Panc1 (cell line): ENCODE measurements at regions not wholly inside any gene's neighbourhood (a gene's known extent, or its start where the extent isn't known, plus 50 kb on each side); places are given as distances from the start of the nearest gene placed in this dataset.
A peak's percentile ranks its signal among the peaks of the same experiment; 100 is the strongest.

Source experiments
- ATAC-seq: fragments of 200-7000 bp; cut with Tn5 transposase; 2 replicates; pipeline ENCODE4 v1.9.1; 2020; ENCODE audit warnings: mild to moderate bottlenecking, moderate library complexity
- BruUV-seq: library from RNA; stranded (reverse); fragments of 400-500 nt; replicated peaks from 2 replicates; lab custom pipeline; 2021; lab: Mats Ljungman, UMichigan
- CTCF ChIA-PET: fragments of 300-600 bp; sonication (Branson Sonifier 250); formaldehyde crosslinking; loops from one replicate; lab custom pipeline; 2022; ENCODE audit warnings: antibody characterized with exemption; lab: Charles Lee
- POLR2A ChIA-PET: fragments of 300-600 bp; sonication (Branson Sonifier 250); formaldehyde crosslinking; loops from one replicate; lab custom pipeline; 2022; ENCODE audit warnings: antibody characterized with exemption; lab: Charles Lee
- DNase-seq: peaks from one replicate; pipeline ENCODE4 v3.0.0-alpha.2; 2010; ENCODE audit warnings: low read depth, low spot score
- H3K27ac ChIP-seq: 2 replicates; pipeline ENCODE4 v1.5.1; 2011; ENCODE audit warnings: mild to moderate bottlenecking, low read length, inconsistent platforms
- H3K27me3 ChIP-seq: fragments of 200-500 bp; sonication (Bioruptor generic); 2 replicates; pipeline ENCODE4 v1.6.0; 2014; ENCODE audit warnings: low read length, inconsistent platforms; ENCODE audit not compliant: control insufficient read depth, insufficient read depth
- H3K36me3 ChIP-seq: fragments of 200-500 bp; sonication (Bioruptor generic); 2 replicates; pipeline ENCODE4 v1.5.1; 2014; ENCODE audit warnings: inconsistent platforms, mild to moderate bottlenecking, low read length, moderate library complexity; ENCODE audit not compliant: control insufficient read depth, insufficient read depth
- H3K4me1 ChIP-seq: 2 replicates; pipeline ENCODE4 v1.5.1; 2011; ENCODE audit warnings: inconsistent platforms, mild to moderate bottlenecking, low read length, moderate library complexity; ENCODE audit not compliant: control insufficient read depth, insufficient read depth
- H3K4me3 ChIP-seq, 2 experiments: 2 replicates each; pipeline ENCODE4 v1.5.1; 2011 to 2012; ENCODE audit warnings: low read depth in 2 of 2, low read length in 2 of 2, mild to moderate bottlenecking in 2 of 2, inconsistent platforms in 1 of 2, moderate library complexity in 1 of 2
- H3K9me3 ChIP-seq: fragments of 200-500 bp; sonication (Bioruptor generic); 2 replicates; pipeline ENCODE4 v1.5.1; 2014; ENCODE audit warnings: low read depth, mild to moderate bottlenecking, inconsistent platforms, low read length, moderate library complexity; ENCODE audit not compliant: control insufficient read depth, insufficient read depth
- CTCF ChIP-seq: fragments of 450-650 bp; IDR thresholded peaks from 2 replicates; pipeline ENCODE4 v1.5.1; 2017; ENCODE audit warnings: mild to moderate bottlenecking
- POLR2AphosphoS5 ChIP-seq: IDR thresholded peaks from 2 replicates; pipeline ENCODE4 v1.6.1; 2012; ENCODE audit warnings: mild to moderate bottlenecking, low read depth, low read length, moderate library complexity
- REST ChIP-seq, 2 experiments: IDR thresholded peaks; 2 replicates each; pipeline ENCODE4 v1.6.1; 2011 to 2012; ENCODE audit warnings: low read depth in 2 of 2, control low read depth in 1 of 2, low read length in 1 of 2, mild to moderate bottlenecking in 1 of 2, moderate library complexity in 1 of 2; ENCODE audit not compliant: insufficient read depth in 1 of 2
- SIN3A ChIP-seq: IDR thresholded peaks from 2 replicates; pipeline ENCODE4 v1.6.1; 2012; ENCODE audit warnings: low read depth, mild to moderate bottlenecking, low read length, moderate library complexity, borderline replicate concordance; ENCODE audit not compliant: insufficient read depth
- TCF7L2 ChIP-seq: IDR thresholded peaks from 2 replicates; pipeline ENCODE4 v1.6.1; 2011; ENCODE audit warnings: mild to moderate bottlenecking, low read depth, low read length, inconsistent platforms
- in situ Hi-C: cut with HindIII; loops from 2 replicates; pipeline ENCODE4 v1.10.0; 2016; ENCODE audit warnings: low sequenced_read_pairs, low pct_unique_long_range_greater_than_20kb
- intact Hi-C: fragments of 100-400 bp; cut with micrococcal nuclease; formaldehyde crosslinking; loops from one replicate; pipeline ENCODE4 v1.10.0; 2022; ENCODE audit not compliant: unreplicated experiment

- Histone ChIP-seq H3K36me3 (no peaks in the 10 kb centered on the region), H3K4me1 (peaks cover 9% of the 10 kb centered on the region), H3K27ac (no peak overlapping the region), H3K4me3 (no peak overlapping the region), H3K9me3 (no peaks in the 10 kb centered on the region), H3K27me3 (no peaks in the 10 kb centered on the region; the same call in 1 of the 2 replicates)
- BruUV-seq = no TSS peak
- ChIA-PET POLR2A (no interaction called here), CTCF (no interaction called here)
- no peak for DNase-seq
- TF ChIP-seq TCF7L2 (no peak), SIN3A (no peak), REST (IDR thresholded peaks at IDR 0.05; ENCODE audit: insufficient read depth in 1 of 2, low read depth in 2 of 2, low read length in 1 of 2) (no peak), CTCF (no peak), POLR2AphosphoS5 (no peak)
- in situ Hi-C loops (no loop called here), intact Hi-C loops (no loop called here)
- ATAC-seq = peak; percentile 42
Measured at GRCh38 chr1:10890491-10891071, 94.1 kb upstream of the CASZ1 start.

- ATAC-seq (peak; percentile 29), DNase-seq (no peak)
- Histone ChIP-seq H3K4me1 (peaks cover 9% of the 10 kb centered on the region), H3K9me3 (no peaks in the 10 kb centered on the region), H3K27ac (no peak overlapping the region), H3K36me3 (no peaks in the 10 kb centered on the region), H3K27me3 (no peaks in the 10 kb centered on the region; the same call in 1 of the 2 replicates), H3K4me3 (no peak overlapping the region)
- POLR2A ChIA-PET = no interaction called here
- in situ Hi-C loops = no loop called here
- no TSS peak for BruUV-seq
- TF ChIP-seq POLR2AphosphoS5 (no peak), REST (IDR thresholded peaks at IDR 0.05; ENCODE audit: insufficient read depth in 1 of 2, low read depth in 2 of 2, low read length in 1 of 2) (no peak), CTCF (no peak), TCF7L2 (no peak), SIN3A (no peak)
- intact Hi-C loops = no loop called here
- CTCF ChIA-PET = no interaction called here
Measured at GRCh38 chr1:10891091-10891490, 94.6 kb upstream of the CASZ1 start.
